ENCODE measurements at regions not wholly inside any gene's neighbourhood (a gene's known extent, or its start where the extent isn't known, plus 50 kb on each side); places are given as distances from the start of the nearest gene placed in this dataset.

DNA sequence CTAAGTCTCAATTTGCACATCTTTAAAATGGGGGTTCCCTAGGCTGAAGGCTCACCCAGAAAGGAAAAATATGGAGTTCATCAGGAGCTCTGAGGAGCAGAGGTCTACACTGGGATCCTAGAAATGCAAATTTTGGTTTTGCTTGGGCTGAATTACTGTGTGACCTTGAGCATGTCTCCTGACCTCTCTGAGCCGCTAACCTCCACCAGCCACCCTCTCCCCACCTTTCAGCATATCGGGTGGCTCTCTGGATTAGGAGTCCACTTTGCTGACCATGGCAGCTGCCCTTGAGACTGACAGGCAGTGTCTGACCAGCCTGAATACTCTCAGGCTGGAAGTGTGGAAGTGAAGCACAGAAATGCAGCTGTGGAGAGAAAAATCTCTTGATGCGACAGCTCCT, 165.9 kb upstream of the LRFN2 start:
- TF ChIP-seq EZH2 (IDR thresholded peaks at IDR 0.05) (no peak), POLR2AphosphoS5 (IDR thresholded peaks at IDR 0.05; ENCODE audit: borderline replicate concordance, low read depth, low read length) (no peak)

Measured in SK-N-MC (cell line).